Endodermal cell (in vitro differentiated cells): ENCODE measurements at regions not wholly inside any gene's neighbourhood (a gene's known extent, or its start where the extent isn't known, plus 50 kb on each side); places are given as distances from the start of the nearest gene placed in this dataset.

Experiments
- DNase-seq: peaks from one replicate; pipeline ENCODE4 v3.0.0-alpha.2; 2017
- H3K27ac ChIP-seq: 2 replicates; pipeline ENCODE4 v1.5.1; 2013; ENCODE audit warnings: mild to moderate bottlenecking, low read depth, low read length, moderate library complexity
- H3K27me3 ChIP-seq: 2 replicates; pipeline ENCODE4 v1.6.1; 2013; ENCODE audit warnings: mild to moderate bottlenecking, low read length, moderate library complexity; ENCODE audit not compliant: insufficient read depth, control insufficient read depth, poor library complexity, severe bottlenecking
- H3K36me3 ChIP-seq: 2 replicates; pipeline ENCODE4 v1.7.0; 2013; ENCODE audit warnings: mild to moderate bottlenecking, low read length, moderate library complexity; ENCODE audit not compliant: control insufficient read depth, insufficient read depth
- H3K4me1 ChIP-seq: one replicate; pipeline ENCODE4 v1.7.0; 2013; ENCODE audit warnings: low read length; ENCODE audit not compliant: control insufficient read depth, insufficient read depth
- H3K4me3 ChIP-seq: 2 replicates; pipeline ENCODE4 v1.5.1; 2013; ENCODE audit warnings: mild to moderate bottlenecking, low read length, moderate library complexity
- H3K9ac ChIP-seq: 2 replicates; pipeline ENCODE4 v1.6.1; 2013; ENCODE audit warnings: mild to moderate bottlenecking, low read length, moderate library complexity; ENCODE audit not compliant: poor library complexity, severe bottlenecking; ENCODE audit errors: extremely low read depth
- H3K9me3 ChIP-seq: 2 replicates; pipeline ENCODE4 v1.6.1; 2013; ENCODE audit warnings: mild to moderate bottlenecking, low read length, moderate library complexity; ENCODE audit not compliant: control insufficient read depth
- H3K27ac Mint-ChIP-seq: 2 replicates; pipeline ENCODE4 v1.8.0; 2020; ENCODE audit warnings: mixed read lengths
- H3K27me3 Mint-ChIP-seq: 2 replicates; pipeline ENCODE4 v1.8.0; 2021; ENCODE audit warnings: mild to moderate bottlenecking, mixed read lengths; ENCODE audit not compliant: insufficient read depth
- H3K36me3 Mint-ChIP-seq: 2 replicates; pipeline ENCODE4 v1.8.0; 2020; ENCODE audit warnings: low read depth, mixed read lengths
- H3K4me1 Mint-ChIP-seq: 2 replicates; pipeline ENCODE4 v1.8.0; 2020; ENCODE audit warnings: mixed read lengths
- H3K4me3 Mint-ChIP-seq: 2 replicates; pipeline ENCODE4 v1.8.0; 2020; ENCODE audit warnings: mild to moderate bottlenecking, moderate library complexity, mixed read lengths
- H3K9me3 Mint-ChIP-seq: 2 replicates; pipeline ENCODE4 v1.8.0; 2020; ENCODE audit warnings: mild to moderate bottlenecking, mixed read lengths
- CTCF ChIP-seq: fragments of 200-600 bp; sonication (generic); conservative IDR thresholded peaks from 2 replicates; pipeline ENCODE4 v1.5.0; 2021; ENCODE audit warnings: antibody characterized with exemption, mild to moderate bottlenecking
- WGBS, 2 experiments: methylation state at CpG; one replicate each; pipeline versions ENCODE4 v1.1.5 to v1.1.7; 2013; ENCODE audit warnings: missing lambda C conversion rate in 2 of 2, mixed read lengths in 1 of 2; ENCODE audit not compliant: insufficient coverage in 1 of 2, insufficient read length in 1 of 2; 5-methylcytosine and 5-hydroxymethylcytosine counted together

DNA sequence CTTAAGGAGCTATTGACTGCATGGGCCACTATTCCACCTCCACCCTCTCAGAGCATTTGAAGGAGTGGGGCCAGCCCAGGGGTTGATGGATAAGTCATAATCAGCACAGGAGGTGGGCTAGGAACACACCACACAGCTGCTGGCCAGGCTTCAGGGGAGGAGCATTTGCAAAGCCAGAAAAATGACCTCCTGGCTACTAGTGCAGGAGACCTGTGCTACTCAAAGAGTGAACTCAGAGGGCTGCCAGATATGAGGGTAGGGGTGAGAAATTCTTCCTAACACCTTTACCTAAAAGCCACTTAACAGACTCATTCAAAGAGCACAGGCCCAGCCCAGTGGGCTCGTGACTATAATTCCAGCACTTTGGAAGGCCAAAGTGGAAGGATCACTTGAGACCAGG lies 210.8 kb downstream of the TBXT start:
- Histone ChIP-seq H3K36me3 (no peaks in the 10 kb centered on the region), H3K4me3 (no peak overlapping the region), H3K27ac (no peak overlapping the region), H3K9ac (no peak overlapping the region), H3K27me3 (peaks cover 1% of the 10 kb centered on the region), H3K4me1 (no peaks in the 10 kb centered on the region), H3K9me3 (peaks cover 7% of the 10 kb centered on the region)
- peak; percentile 63 for DNase-seq
- H3K4me1 Mint-ChIP-seq, result peaks cover 6% of the 10 kb centered on the region
- H3K9me3 Mint-ChIP-seq, result no peaks in the 10 kb centered on the region
- no peak overlapping the region for H3K4me3 Mint-ChIP-seq
- TF ChIP-seq CTCF, result no peak
- WGBS, 2 experiments, result 52% methylated on average over 1 of the region's 1 CpG; no CpG with 5 or more reads in 1 of the 2 experiments
- H3K27ac Mint-ChIP-seq, result no peak overlapping the region
- H3K27me3 Mint-ChIP-seq, result peaks cover 18% of the 10 kb centered on the region
- no peaks in the 10 kb centered on the region for H3K36me3 Mint-ChIP-seq

DNA sequence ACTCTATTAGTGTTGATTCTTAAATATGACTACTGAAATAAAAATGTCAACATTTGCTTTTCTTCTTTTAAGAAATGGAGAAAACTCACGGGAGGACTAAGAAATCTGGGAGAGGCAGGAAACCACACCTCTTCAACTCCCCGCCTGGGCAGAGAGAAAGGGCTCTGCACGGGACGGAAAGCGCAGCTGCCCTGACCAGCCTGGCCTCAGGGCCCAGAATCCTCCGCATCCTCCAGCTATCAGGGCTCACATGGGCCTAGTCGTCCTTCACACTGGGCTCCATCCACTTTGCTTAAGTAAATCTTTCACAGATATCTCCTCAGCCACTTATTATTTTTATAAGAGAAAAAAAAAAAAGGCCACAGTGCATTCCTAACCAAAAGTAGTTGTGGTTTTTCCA lies 215.1 kb downstream of the TBXT start:
- H3K27ac ChIP-seq, result no peak overlapping the region
- no peak overlapping the region for H3K9ac ChIP-seq
- Mint-ChIP-seq H3K27ac (no peak overlapping the region), H3K9me3 (no peaks in the 10 kb centered on the region), H3K36me3 (no peaks in the 10 kb centered on the region), H3K4me3 (no peak overlapping the region), H3K4me1 (peaks cover 6% of the 10 kb centered on the region), H3K27me3 (peaks cover 19% of the 10 kb centered on the region)
- no peak for DNase-seq
- WGBS, 2 experiments, result 83 to 84% methylated on average over 5 to 7 of the region's 7 CpGs
- no peak for TF ChIP-seq CTCF
- peaks cover under 1% of the 10 kb centered on the region for H3K9me3 ChIP-seq
- no peaks in the 10 kb centered on the region for H3K4me1 ChIP-seq
- no peaks in the 10 kb centered on the region for H3K36me3 ChIP-seq
- no peak overlapping the region for H3K4me3 ChIP-seq
- H3K27me3 ChIP-seq, result peaks cover 9% of the 10 kb centered on the region

GRCh38 chr6:165950316-165950715 lies 217.3 kb downstream of the TBXT start:
- H3K9me3 Mint-ChIP-seq, result no peaks in the 10 kb centered on the region
- H3K4me3 Mint-ChIP-seq, result no peak overlapping the region
- H3K27ac Mint-ChIP-seq, result no peak overlapping the region
- Histone ChIP-seq H3K27me3 (peaks cover 9% of the 10 kb centered on the region), H3K4me1 (no peaks in the 10 kb centered on the region), H3K27ac (no peak overlapping the region), H3K4me3 (no peak overlapping the region), H3K9me3 (no peaks in the 10 kb centered on the region), H3K9ac (no peak overlapping the region), H3K36me3 (no peaks in the 10 kb centered on the region)
- H3K36me3 Mint-ChIP-seq, result no peaks in the 10 kb centered on the region
- DNase-seq, result no peak
- TF ChIP-seq CTCF, result no peak
- no peaks in the 10 kb centered on the region for H3K4me1 Mint-ChIP-seq
- H3K27me3 Mint-ChIP-seq, result peaks cover 19% of the 10 kb centered on the region
- 91 to 94% methylated on average over 6 of the region's 6 CpGs for WGBS, 2 experiments
